HG03045 (cell line): ENCODE measurements at regions not wholly inside any gene's neighbourhood (a gene's known extent, or its start where the extent isn't known, plus 50 kb on each side); places are given as distances from the start of the nearest gene placed in this dataset.
"Not testable (repeated sequence)": the region's sequence is repeated elsewhere in the genome, so short reads cannot be mapped to it uniquely, and the experiment has no call there.

ENCODE experiments used
- ATAC-seq: cut with Tn5 transposase; IDR thresholded peaks from one replicate; pipeline ENCODE4 v1.9.1; 2021; ENCODE audit warnings: mild to moderate bottlenecking, moderate library complexity; ENCODE audit not compliant: unreplicated experiment

DNA sequence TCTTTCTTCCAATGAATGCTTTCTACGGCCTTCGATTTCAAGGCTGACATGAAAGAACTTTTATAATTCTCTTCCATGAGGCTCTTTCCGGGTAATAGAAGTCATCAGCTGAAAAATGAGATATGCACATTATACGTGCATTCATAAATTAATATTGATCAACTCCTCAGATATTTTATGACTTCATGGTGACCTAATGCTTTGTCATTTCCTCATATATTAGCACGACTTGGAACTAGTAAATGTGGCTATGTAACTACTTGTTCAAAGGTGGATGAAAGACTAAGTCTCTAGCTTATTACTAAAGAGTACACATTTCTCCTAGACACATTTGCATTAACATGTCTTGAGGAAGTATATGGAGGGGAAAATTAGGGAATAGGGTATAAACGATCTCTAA is 168.8 kb downstream of the HDGFL1 start:
- no peak for ATAC-seq

DNA sequence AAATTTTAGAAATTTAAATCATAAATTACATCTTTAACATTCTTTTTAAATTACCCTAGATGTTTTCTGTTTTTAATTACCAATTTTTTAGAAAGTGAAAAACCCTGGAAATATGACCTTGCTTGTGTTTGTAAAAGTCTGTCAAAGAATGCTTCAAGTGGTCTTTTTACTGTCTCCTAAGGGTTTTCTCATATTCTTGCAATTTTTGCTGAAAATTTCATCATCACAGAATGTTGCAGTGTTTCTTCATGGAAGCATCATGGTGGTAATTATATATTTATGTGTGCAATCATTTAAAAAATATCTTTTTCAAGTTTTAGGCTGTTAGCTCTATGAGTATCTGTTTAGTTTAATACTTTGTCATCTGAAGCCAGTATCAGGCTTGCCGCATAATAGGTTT is 178.2 kb downstream of the HDGFL1 start:
- no peak for ATAC-seq

DNA sequence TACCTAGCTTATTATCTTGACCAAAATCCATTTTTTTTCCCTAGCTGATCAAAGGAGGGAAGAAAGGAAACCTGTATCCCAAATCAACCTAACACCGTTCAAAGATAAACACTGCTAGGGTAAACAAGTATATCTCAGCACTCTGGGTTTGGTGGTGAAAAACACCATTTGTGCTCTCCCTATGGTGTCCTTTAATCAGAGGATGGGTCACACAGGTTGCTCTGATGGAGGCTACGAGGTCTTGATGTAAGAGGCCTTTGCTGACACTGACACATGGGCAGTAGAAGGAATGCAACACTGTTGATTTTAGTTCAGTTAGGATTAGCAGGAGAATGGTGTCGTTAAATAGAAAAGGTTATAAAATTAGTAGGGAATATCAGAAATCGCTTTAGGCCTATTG is 179.3 kb downstream of the HDGFL1 start:
- no peak for ATAC-seq

DNA sequence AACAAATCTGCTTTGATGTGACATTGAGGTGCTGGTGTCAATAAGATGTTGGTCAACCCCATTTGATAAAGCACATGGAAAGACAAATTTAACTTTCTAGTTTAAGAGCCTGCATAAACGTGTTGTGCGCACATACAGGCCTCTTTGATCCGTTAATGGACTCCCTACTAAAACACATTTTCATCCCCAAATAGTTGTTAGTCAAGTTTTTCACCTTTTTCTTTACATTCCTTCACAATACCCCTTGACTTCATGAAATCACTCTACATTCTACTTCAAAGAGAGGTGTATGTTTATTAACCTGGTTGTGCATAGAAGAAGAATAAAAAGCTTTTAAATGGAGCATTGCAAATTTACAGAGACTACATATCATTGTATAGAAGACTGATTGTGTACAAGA is 180.3 kb downstream of the HDGFL1 start:
- no peak for ATAC-seq

DNA sequence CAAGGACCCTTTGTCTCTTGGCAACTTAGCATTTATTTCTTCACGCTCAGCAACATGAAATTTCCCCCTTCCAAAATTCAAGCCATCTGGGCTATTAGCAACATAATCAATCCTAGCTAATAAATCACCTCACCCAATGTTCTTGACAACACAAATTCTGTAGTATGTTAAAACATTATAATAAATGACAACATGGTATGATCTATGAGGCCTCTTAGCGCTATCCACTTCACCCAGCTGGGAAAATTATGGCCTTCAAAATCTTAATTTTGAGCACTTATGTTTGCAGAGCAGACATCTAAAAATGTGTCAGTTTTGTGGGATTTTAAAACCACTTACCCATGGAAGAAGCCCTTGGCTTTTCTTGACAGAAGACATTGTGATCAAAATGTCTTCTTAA is 181.9 kb downstream of the HDGFL1 start:
- ATAC-seq, result no peak

DNA sequence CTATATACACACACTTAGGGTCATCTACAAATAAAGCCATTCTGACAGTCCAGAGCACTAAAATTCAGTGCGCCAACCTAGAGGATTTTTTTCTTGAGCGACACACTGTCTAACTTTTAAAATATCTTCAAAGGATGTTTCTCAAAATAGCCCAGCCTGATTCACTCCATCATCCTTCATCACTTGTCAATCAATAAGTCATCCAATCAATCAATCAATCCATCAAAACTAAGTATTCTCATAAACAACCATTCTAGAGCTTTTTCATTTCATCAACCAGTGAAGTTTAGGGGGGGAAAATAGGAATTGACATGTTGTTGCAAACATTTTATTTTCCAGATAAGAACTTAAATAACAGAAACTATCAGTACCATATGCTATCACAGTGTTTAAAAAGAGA is 183.2 kb downstream of the HDGFL1 start:
- ATAC-seq, result no peak

DNA sequence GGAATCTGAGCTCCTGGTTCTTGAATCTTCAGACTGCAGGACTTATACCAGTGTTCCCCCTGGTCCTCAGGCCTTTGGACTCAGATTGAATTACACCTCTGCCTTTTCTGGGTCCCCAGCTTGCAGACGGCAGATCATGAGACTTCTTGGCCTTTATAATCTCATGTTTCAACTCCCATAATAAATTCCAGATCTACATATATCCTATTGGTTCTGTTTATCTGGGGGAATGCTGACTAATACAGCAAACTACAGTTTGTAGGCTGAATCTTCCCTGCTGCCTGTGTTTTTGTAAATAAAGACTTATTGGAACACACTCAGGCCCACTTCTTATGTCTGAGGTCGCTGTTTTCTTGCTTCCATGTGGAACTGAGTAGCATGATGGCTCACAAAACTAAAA is 184.7 kb downstream of the HDGFL1 start:
- no peak for ATAC-seq

DNA sequence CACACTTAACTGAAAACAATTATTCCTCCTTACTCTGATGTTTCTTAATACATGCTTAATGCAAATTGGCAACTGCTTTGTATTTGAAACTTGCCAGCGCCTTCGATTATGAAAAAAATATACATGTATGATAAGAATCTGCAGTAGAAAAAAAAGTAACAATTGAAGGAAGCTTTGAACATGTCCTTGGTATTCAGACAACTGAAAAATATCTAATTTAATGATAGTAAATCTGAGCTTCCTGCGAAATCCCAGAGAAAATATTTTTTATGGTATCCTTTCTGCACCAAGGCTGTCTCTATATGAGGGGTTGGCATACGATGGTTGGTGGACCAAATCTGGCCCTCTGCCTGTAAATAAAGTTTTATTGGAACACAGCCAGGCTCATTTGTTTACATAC is 186.2 kb downstream of the HDGFL1 start:
- ATAC-seq, result no peak

DNA sequence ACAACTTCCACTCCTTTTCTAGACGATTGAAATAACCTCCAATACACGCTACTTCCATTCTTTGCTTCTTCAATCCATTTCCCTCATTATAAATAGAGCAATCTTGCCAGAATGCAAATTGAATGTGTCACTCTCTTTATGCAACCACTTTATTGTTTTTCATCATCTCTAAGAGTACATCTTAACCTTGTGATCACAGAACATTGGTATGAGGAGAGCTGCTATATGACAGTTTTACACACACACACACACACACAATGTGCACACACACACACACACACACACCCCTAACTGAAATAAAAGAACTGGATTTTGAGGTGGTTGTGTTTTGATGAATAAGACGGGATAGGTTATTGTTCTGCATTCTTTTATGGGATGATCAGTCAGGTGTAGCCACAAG is 187.0 kb downstream of the HDGFL1 start:
- no peak for ATAC-seq

DNA sequence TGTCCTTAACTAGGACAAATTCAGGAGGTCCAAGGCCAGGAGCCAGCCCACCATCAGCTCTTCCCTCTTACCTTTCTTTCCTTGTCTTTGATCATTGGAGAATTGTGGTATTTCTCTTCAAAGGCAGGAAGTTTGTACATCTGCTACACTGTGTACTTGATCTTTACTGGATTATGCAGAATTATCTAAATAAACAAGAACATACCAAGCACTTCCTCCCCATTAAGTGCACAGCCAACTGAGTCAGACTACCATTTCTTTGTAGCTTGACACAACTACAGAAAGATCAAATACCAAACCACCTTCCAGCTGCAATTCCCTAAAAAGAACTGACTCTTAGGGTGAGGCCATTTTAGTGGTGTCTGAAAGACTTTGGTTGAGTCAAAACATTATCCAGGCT is 195.1 kb downstream of the HDGFL1 start:
- no peak for ATAC-seq

DNA sequence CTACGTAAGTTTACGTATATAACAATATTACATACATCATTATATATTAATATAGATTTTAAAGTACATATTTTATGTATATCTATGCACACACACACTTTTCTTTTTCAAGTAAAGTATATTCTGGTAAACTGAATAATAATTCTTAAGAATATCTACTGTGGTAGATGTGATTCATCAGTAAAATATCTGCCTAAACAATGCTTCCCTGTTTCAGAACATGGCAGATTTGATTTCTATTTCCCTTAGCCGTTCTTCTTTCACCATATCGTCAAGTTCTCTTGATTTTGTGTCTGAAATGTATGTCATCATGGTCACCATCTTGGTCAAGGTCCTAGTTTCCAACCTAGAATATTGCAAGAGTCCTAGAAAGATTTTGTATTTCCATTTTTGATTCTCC is 195.6 kb downstream of the HDGFL1 start:
- no peak for ATAC-seq

DNA sequence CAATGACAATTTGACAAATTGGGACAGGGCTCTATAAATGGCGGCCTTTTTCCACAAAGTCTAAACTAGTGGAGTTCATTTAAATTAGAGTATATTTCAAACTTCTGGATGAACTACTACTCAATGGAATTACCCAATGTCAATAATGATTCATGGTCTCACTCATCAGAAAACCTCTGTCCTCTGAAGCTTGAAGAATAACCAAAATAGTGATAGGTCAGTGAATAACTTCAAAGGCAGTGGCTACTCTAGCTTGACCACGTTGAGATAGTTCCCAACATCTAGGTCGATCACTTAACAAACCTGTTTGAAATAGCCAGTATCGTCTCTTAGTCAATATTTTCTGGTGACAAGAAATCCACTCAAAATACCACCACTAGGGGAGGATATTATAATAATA is 197.6 kb downstream of the HDGFL1 start:
- ATAC-seq, result no peak

DNA sequence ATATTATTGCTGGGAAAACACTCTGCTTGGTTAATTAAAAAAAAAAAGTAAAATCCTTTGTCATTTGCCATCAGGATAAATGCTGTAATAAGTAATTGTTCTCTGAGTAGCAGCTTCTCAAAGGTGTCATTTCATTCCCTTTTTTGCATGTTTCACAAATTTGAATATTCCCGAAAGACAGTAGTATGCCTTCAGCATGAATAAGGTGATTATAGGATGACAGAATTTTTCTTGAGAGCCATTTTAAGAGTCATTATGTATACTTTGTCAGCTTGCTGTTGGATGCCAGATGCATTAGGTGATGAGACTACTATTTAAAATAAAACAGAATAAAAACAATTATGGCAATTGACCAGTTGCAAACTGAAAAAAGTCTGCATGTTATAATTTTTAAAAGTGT is 200.7 kb downstream of the HDGFL1 start:
- no peak for ATAC-seq

DNA sequence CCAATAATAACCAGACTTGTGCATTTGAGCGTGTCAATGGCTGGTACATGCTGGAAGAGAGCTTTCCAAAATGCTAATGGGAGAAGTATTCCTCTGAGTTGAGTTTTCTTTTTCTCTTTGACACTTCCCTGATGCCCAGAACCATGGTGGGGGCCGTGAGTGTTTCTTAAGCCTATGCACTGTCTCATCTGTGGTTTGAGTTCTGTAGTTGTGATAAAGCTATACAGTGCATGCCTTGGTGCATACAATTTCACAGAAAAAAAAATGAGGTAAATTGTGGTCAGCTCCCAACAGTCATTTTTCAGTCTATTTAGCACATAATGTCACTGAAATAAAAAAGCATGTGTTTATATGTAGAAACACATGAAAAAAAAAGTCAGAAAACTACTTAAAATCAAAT is 204.8 kb downstream of the HDGFL1 start:
- no peak for ATAC-seq

DNA sequence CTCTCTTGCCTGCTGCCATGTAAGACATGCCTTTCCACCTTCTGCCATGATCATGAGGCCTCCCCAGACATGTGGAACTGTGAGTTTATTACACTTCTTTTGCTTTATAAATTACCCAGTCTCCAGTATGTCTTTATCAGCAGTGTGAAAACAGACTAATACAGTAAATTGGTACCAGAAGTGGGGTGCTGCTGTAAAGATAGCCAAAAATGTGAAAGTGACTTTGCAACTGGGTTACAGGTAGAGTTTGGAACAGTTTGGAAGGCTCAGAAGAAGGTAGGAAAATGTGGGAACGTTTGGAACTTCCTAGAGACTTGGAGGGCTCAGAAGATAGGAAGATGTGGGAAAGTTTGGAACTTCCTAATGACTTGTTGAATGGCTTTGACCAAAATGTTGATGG is 209.1 kb downstream of the HDGFL1 start:
- not testable (repeated sequence) for ATAC-seq

DNA sequence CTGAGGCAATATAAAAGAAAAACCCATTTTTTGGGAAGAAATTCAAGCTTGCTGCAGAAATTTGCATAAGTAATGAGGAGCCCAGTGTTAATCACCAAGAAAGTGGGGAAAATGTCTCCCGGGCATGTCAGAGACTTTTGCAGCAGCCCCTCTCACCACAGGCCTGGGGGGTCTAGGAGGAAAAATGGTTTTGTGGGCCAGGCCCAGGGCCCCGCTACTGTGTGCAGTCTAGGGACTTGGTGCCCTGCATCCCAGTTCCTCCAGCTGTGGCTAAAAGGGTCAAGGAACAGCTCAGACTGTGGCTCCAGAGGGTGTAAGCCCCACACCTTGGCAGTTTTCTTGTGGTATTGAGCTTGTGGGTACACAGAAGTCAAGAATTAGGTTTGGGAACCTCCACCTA is 209.7 kb downstream of the HDGFL1 start:
- no peak for ATAC-seq

DNA sequence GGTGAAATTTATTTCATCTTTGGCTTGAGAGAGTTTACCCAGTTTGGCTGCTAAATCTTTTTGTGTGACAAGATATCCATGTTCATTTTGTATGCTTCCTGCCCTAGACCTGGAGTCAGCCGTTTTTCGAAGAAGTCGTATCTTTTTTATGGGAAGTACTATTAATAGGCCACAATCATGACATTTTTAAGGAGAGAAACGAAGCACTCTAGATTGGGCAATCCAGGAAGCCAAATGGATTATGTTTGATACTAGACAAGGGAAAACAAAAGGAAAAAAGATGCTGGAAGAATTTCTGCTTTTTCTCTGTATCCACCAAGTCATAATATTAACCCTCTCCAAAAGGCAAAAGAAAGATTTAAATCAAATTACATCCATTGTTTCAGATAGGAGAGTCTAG is 214.6 kb downstream of the HDGFL1 start:
- ATAC-seq, result no peak

DNA sequence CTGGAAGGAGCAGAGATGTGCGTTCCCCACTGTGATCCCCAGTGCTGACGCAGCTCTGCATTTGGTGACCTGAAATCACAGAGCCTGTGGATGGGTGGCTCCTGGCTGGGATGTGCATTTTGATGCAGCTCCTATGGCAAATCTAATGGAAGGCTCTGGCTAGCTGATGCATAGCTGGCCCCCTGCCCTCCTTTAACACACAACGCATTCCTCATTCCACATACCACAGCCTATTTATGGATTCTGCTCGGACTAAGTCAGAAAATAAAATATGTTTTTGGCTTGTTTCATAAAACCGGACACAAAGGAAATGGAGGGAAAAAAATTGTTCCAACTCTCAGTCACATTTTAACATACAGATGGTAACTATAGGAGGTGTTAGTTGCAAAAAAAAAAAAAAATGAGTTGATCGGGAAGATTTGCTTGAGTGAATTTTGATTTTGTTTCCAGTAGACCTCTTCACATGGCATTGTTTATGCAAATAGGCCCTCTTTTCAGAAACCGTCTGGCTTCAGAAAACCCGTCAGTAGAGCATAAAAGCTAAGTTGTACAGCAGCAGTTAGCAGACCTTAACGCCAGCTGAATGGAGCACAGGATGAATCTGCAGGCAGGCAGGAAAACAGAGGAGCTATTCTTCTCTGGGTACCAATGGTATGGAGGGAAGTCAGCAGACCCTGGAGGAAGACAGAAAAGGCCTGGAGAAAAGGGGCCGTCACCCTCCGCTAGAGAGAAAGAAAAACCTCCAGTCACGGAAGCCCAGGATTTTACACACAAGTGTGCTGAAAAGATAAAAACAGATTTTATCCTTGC is 215.4 kb downstream of the HDGFL1 start:
- no peak for ATAC-seq

DNA sequence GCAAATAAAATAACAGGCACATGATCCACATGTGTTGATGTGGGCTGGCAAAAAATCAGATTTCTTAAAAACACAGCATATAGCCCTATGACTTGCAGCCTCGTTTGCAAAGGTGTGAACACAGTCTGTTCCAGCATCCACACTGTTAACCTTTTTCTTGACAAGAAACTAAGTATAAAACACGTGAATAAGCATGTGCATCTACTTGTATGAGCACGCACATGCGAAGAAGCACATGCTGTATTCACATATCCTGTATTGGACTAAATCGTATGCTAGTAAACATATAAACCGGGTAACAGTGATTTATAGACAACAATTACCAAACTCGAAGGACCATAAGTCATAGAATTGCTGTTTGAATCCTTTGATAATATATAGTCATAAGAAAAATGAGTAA is 218.7 kb downstream of the HDGFL1 start:
- no peak for ATAC-seq

DNA sequence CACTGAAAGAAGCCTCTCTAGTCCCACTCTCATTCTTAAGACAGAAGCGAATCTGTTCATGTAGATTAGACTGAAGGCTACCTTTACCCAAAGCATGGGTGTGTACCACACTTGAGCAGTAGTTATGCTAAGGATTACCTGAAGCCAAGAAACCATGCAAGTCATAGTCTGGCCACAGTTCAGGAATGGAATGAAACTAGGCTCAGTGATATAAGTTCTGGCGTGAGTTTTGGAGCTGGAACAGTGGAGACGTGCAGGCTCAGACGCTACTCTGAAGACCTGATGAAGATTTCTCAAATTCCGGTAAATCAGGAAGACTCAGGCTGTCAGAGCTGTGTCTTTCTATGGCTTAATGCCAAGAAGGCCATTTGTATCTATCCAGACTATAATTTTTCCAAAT is 219.9 kb downstream of the HDGFL1 start:
- no peak for ATAC-seq

DNA sequence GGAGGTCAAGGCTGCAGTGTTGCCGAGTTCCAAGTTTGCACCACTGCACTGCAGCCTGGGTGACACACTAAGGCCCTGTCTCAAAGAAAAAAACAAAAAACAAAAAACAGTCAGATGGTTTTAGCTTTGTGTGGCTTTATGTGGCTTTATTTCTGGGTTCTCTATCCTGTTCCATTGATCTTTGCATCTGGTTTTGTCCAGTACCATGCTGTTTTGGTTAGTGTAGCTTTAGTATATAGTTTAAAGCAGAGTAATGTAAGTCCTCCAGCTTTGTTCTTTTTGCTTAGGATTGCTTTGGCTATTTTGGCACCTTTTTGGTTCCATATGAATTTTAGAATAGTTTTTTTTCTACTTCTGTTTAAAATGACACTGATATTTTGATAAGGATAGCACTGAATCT is 225.5 kb downstream of the HDGFL1 start:
- ATAC-seq, result no peak

DNA sequence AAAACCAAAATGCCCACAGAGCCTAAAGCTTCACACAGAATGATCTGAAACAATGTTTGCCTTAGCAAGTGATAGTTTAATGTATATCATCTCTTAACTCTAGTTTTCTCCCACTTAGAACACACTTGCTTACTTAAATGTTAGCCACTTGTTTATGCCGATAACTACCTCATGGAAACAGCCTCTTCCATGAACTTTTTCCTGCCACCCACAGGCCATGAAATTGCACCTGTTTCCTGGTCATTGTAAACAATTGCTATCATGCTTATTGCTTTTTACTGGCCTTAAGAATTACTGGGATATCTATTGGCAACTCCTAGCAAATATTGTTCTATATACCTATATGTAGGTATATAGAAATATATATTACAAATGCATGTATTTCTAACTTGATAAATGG is 231.1 kb downstream of the HDGFL1 start:
- no peak for ATAC-seq

DNA sequence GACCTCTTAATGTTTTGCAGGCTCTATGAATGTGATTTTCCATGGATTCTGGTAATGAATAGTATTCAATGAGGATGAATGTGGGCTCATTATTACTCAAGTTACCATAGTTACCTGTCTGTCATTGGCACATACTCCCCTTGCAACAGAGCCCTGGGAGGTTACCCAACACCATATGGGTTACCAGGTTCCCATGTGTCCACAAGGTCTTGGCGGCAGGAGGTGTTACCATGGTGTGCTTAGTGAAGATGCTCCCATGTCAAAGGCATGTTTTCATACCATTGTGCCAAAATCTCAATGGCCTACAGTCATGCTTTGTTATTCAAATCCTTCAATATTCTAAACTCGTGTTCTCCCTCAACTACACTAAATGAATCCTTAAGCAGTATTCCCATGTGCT is 232.5 kb downstream of the HDGFL1 start:
- no peak for ATAC-seq
